ENCODE measurements at regions not wholly inside any gene's neighbourhood (a gene's known extent, or its start where the extent isn't known, plus 50 kb on each side); places are given as distances from the start of the nearest gene placed in this dataset.

- ATAC-seq: no peak
- TF ChIP-seq, protein P1, sequence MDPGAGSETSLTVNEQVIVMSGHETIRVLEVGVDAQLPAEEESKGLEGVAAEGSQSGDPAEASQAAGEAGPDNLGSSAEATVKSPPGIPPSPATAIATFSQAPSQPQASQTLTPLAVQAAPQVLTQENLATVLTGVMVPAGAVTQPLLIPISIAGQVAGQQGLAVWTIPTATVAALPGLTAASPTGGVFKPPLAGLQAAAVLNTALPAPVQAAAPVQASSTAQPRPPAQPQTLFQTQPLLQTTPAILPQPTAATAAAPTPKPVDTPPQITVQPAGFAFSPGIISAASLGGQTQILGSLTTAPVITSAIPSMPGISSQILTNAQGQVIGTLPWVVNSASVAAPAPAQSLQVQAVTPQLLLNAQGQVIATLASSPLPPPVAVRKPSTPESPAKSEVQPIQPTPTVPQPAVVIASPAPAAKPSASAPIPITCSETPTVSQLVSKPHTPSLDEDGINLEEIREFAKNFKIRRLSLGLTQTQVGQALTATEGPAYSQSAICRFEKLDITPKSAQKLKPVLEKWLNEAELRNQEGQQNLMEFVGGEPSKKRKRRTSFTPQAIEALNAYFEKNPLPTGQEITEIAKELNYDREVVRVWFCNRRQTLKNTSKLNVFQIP (CRISPR knock-in tag; IDR thresholded peaks at IDR 0.05; ENCODE audit: borderline replicate concordance, low read depth): no peak
- TF ChIP-seq CSRNP3 (CRISPR knock-in tag; IDR thresholded peaks at IDR 0.05) (no peak), ESRRG (CRISPR knock-in tag; IDR thresholded peaks at IDR 0.05) (no peak), TCF4 (CRISPR knock-in tag; IDR thresholded peaks at IDR 0.05; ENCODE audit: borderline replicate concordance) (no peak), SNAI2 (CRISPR knock-in tag; IDR thresholded peaks at IDR 0.05) (no peak), ZNF8 (CRISPR knock-in tag; IDR thresholded peaks at IDR 0.05) (no peak)
Observed at GRCh38 chr9:126157826-126158587, 168.6 kb upstream of the MVB12B start.

GRCh38 chr9:126158588-126159429 is 167.8 kb upstream of the MVB12B start:
- ATAC-seq: no peak; the same call in 2 of the 3 replicates
- TF ChIP-seq BACH2 (CRISPR knock-in tag; IDR thresholded peaks at IDR 0.05; ENCODE audit: borderline replicate concordance): no peak
- no peak for TF ChIP-seq ZC3H10 (CRISPR knock-in tag; IDR thresholded peaks at IDR 0.05)
- TF ChIP-seq CSDC2 (CRISPR knock-in tag; IDR thresholded peaks at IDR 0.05): no peak

DNA sequence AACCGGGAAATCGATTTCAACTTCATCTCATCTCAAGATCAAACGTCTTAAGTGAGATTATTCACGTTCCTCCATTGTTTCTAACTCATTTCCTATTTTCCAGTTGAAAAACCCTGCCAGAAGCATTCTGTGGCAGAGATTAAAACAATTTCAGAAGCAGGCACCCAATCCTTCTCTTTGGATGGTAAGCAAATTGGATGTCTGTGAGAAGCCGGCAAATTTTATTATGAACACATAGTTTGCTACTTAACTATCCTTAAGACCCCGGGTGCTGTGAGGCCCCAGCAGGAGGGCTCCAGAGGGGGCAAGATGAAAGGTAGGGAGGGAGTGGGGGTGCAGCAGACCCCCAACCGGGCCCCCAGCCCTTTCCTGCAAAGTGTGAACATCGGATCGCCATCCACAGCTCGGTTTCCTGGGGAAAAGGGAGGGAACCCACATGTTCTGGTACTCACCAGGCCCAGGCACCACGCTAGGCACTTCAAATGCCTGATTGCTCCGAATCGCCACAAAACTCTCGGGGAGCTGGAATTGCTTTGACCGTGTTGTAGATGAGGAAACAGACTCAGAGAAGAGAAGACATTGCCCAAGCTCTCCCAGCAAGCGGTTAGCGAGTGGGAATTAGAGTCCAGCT is 167.1 kb upstream of the MVB12B start:
- TF ChIP-seq ZC3H10 (CRISPR knock-in tag; IDR thresholded peaks at IDR 0.05) (no peak), TSHZ2 (CRISPR knock-in tag; IDR thresholded peaks at IDR 0.05) (no peak), CSDC2 (CRISPR knock-in tag; IDR thresholded peaks at IDR 0.05) (no peak), PPARA (CRISPR knock-in tag; IDR thresholded peaks at IDR 0.05; ENCODE audit: borderline replicate concordance) (no peak), SNAI2 (CRISPR knock-in tag; IDR thresholded peaks at IDR 0.05) (no peak), ZNF70 (CRISPR knock-in tag; IDR thresholded peaks at IDR 0.05) (no peak), GLIS3 (CRISPR knock-in tag; IDR thresholded peaks at IDR 0.05) (no peak), BACH2 (CRISPR knock-in tag; IDR thresholded peaks at IDR 0.05; ENCODE audit: borderline replicate concordance) (no peak), ISL1 (CRISPR knock-in tag; IDR thresholded peaks at IDR 0.05) (no peak), RARB (CRISPR knock-in tag; IDR thresholded peaks at IDR 0.05) (no peak), ARNTL (CRISPR knock-in tag; IDR thresholded peaks at IDR 0.05; ENCODE audit: borderline replicate concordance, low read depth) (no peak), OSR1 (CRISPR knock-in tag; IDR thresholded peaks at IDR 0.05) (no peak), ZFP3 (CRISPR knock-in tag; IDR thresholded peaks at IDR 0.05) (no peak), TCF4 (CRISPR knock-in tag; IDR thresholded peaks at IDR 0.05; ENCODE audit: borderline replicate concordance) (no peak), ESRRG (CRISPR knock-in tag; IDR thresholded peaks at IDR 0.05) (no peak)
- TF ChIP-seq, protein P2, sequence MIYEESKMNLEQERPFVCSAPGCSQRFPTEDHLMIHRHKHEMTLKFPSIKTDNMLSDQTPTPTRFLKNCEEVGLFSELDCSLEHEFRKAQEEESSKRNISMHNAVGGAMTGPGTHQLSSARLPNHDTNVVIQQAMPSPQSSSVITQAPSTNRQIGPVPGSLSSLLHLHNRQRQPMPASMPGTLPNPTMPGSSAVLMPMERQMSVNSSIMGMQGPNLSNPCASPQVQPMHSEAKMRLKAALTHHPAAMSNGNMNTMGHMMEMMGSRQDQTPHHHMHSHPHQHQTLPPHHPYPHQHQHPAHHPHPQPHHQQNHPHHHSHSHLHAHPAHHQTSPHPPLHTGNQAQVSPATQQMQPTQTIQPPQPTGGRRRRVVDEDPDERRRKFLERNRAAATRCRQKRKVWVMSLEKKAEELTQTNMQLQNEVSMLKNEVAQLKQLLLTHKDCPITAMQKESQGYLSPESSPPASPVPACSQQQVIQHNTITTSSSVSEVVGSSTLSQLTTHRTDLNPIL (CRISPR knock-in tag; IDR thresholded peaks at IDR 0.05; ENCODE audit: low read depth): no peak
- TF ChIP-seq, protein P3, sequence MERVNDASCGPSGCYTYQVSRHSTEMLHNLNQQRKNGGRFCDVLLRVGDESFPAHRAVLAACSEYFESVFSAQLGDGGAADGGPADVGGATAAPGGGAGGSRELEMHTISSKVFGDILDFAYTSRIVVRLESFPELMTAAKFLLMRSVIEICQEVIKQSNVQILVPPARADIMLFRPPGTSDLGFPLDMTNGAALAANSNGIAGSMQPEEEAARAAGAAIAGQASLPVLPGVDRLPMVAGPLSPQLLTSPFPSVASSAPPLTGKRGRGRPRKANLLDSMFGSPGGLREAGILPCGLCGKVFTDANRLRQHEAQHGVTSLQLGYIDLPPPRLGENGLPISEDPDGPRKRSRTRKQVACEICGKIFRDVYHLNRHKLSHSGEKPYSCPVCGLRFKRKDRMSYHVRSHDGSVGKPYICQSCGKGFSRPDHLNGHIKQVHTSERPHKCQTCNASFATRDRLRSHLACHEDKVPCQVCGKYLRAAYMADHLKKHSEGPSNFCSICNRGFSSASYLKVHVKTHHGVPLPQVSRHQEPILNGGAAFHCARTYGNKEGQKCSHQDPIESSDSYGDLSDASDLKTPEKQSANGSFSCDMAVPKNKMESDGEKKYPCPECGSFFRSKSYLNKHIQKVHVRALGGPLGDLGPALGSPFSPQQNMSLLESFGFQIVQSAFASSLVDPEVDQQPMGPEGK (CRISPR knock-in tag; IDR thresholded peaks at IDR 0.05; ENCODE audit: borderline replicate concordance): no peak
- TF ChIP-seq, protein P1 (CRISPR knock-in tag; IDR thresholded peaks at IDR 0.05; ENCODE audit: borderline replicate concordance, low read depth): no peak
- ATAC-seq: no peak
